RWPE2 (cell line): ENCODE measurements at regions not wholly inside any gene's neighbourhood (a gene's known extent, or its start where the extent isn't known, plus 50 kb on each side); places are given as distances from the start of the nearest gene placed in this dataset.

Experiments used
- ATAC-seq: fragments of 200-7000 bp; cut with Tn5 transposase; 3 replicates; pipeline ENCODE4 v1.9.1; 2021; ENCODE audit warnings: low read depth
- DNase-seq: peaks from one replicate; pipeline ENCODE4 v3.0.0-alpha.2; 2020; ENCODE audit warnings: low spot score
- H3K27ac ChIP-seq: fragments of 450-650 bp; 2 replicates; pipeline ENCODE4 v1.5.1; 2017; ENCODE audit warnings: mild to moderate bottlenecking; ENCODE audit not compliant: poor library complexity, severe bottlenecking
- H3K27me3 ChIP-seq: fragments of 250-450 bp; sonication (Bioruptor Pico); 2 replicates; pipeline ENCODE4 v1.5.1; 2021; ENCODE audit warnings: mild to moderate bottlenecking, moderate library complexity; ENCODE audit not compliant: insufficient read depth, poor library complexity, severe bottlenecking
- H3K36me3 ChIP-seq: fragments of 250-450 bp; sonication (Bioruptor Pico); 2 replicates; pipeline ENCODE4 v1.5.1; 2020; ENCODE audit warnings: low read depth, mild to moderate bottlenecking, moderate library complexity
- H3K4me1 ChIP-seq: fragments of 250-450 bp; sonication (Bioruptor Pico); 2 replicates; pipeline ENCODE4 v1.5.1; 2021; ENCODE audit warnings: mild to moderate bottlenecking, moderate library complexity; ENCODE audit not compliant: insufficient read depth, poor library complexity, severe bottlenecking
- H3K4me3 ChIP-seq: fragments of 250-450 bp; sonication (Bioruptor Pico); 2 replicates; pipeline ENCODE4 v1.5.1; 2021; ENCODE audit warnings: mild to moderate bottlenecking, moderate library complexity; ENCODE audit not compliant: severe bottlenecking
- H3K9me3 ChIP-seq: fragments of 250-450 bp; sonication (Bioruptor Pico); 2 replicates; pipeline ENCODE4 v1.5.1; 2021; ENCODE audit warnings: mild to moderate bottlenecking, moderate library complexity; ENCODE audit not compliant: severe bottlenecking
- TF ChIP-seq, protein P1 (sequence below): fragments of 450-650 bp; IDR thresholded peaks from one replicate; pipeline ENCODE4 v1.5.1; 2017; ENCODE audit warnings: mild to moderate bottlenecking, moderate library complexity; ENCODE audit not compliant: poor library complexity, severe bottlenecking

DNA sequence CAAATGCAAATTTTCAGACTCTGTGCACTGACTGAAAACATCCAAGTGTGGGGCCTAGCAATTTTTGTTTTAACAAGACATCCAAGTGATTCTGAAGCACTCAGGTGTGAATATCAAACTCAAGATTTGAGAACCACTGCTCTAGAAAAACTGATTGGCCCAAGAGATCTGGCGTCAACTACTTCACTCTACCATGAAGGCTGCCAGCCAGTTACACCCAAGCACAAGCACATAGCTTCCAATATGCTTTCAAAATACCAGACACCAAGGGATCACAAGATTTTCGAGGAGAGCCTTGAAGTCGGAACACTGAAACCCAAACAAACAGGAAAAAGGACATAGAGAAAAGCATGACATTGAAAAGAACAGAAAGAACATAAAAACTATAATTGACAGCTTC lies 140.2 kb downstream of the PTCHD4 start:
- no peak overlapping the region for H3K4me3 ChIP-seq
- H3K36me3 ChIP-seq, result no peaks in the 10 kb centered on the region
- ATAC-seq, result no peak

GRCh38 chr6:47967843-47968242 lies 143.2 kb downstream of the PTCHD4 start:
- Histone ChIP-seq H3K4me3 (no peak overlapping the region), H3K27ac (no peak overlapping the region), H3K4me1 (no peaks in the 10 kb centered on the region), H3K27me3 (no peaks in the 10 kb centered on the region), H3K9me3 (no peaks in the 10 kb centered on the region), H3K36me3 (no peaks in the 10 kb centered on the region)
- ATAC-seq, result no peak
- DNase-seq, result no peak
- TF ChIP-seq, protein P1, sequence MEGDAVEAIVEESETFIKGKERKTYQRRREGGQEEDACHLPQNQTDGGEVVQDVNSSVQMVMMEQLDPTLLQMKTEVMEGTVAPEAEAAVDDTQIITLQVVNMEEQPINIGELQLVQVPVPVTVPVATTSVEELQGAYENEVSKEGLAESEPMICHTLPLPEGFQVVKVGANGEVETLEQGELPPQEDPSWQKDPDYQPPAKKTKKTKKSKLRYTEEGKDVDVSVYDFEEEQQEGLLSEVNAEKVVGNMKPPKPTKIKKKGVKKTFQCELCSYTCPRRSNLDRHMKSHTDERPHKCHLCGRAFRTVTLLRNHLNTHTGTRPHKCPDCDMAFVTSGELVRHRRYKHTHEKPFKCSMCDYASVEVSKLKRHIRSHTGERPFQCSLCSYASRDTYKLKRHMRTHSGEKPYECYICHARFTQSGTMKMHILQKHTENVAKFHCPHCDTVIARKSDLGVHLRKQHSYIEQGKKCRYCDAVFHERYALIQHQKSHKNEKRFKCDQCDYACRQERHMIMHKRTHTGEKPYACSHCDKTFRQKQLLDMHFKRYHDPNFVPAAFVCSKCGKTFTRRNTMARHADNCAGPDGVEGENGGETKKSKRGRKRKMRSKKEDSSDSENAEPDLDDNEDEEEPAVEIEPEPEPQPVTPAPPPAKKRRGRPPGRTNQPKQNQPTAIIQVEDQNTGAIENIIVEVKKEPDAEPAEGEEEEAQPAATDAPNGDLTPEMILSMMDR, result no peak

More for the DNA sequence above, 140.2 kb downstream of the PTCHD4 start:
- Histone ChIP-seq H3K9me3 (no peaks in the 10 kb centered on the region), H3K27ac (no peak overlapping the region), H3K27me3 (no peaks in the 10 kb centered on the region), H3K4me1 (no peaks in the 10 kb centered on the region)
- DNase-seq, result no peak
- TF ChIP-seq, protein P1, result no peak

- no peak overlapping the region for H3K27ac ChIP-seq
- no peak for ATAC-seq
- H3K9me3 ChIP-seq, result no peaks in the 10 kb centered on the region
- H3K4me3 ChIP-seq, result no peak overlapping the region
- H3K4me1 ChIP-seq, result no peaks in the 10 kb centered on the region
- H3K36me3 ChIP-seq, result no peaks in the 10 kb centered on the region
- TF ChIP-seq, protein P1, result no peak
- no peak for DNase-seq
- no peaks in the 10 kb centered on the region for H3K27me3 ChIP-seq
These were observed 146.0 kb downstream of the PTCHD4 start for GRCh38 chr6:47964969-47965368.

- no peaks in the 10 kb centered on the region for H3K36me3 ChIP-seq
- no peaks in the 10 kb centered on the region for H3K9me3 ChIP-seq
- H3K27ac ChIP-seq, result no peak overlapping the region
- ATAC-seq, result peak; percentile 52; the same call in 2 of the 3 replicates
- no peak overlapping the region for H3K4me3 ChIP-seq
- H3K4me1 ChIP-seq, result no peaks in the 10 kb centered on the region
- DNase-seq, result no peak
- TF ChIP-seq, protein P1, result no peak
- no peaks in the 10 kb centered on the region for H3K27me3 ChIP-seq
These were observed 158.4 kb downstream of the PTCHD4 start for GRCh38 chr6:47952640-47953039.

- no peaks in the 10 kb centered on the region for H3K4me1 ChIP-seq
- no peaks in the 10 kb centered on the region for H3K36me3 ChIP-seq
- no peak overlapping the region for H3K27ac ChIP-seq
- DNase-seq (no peak), ATAC-seq (no peak)
- H3K27me3 ChIP-seq, result no peaks in the 10 kb centered on the region
- no peaks in the 10 kb centered on the region for H3K9me3 ChIP-seq
- no peak overlapping the region for H3K4me3 ChIP-seq
- TF ChIP-seq, protein P1, result no peak
These were observed 163.0 kb downstream of the OPN5 start for GRCh38 chr6:47944846-47945245.
